ENCODE measurements at regions not wholly inside any gene's neighbourhood (a gene's known extent, or its start where the extent isn't known, plus 50 kb on each side); places are given as distances from the start of the nearest gene placed in this dataset.

DNA sequence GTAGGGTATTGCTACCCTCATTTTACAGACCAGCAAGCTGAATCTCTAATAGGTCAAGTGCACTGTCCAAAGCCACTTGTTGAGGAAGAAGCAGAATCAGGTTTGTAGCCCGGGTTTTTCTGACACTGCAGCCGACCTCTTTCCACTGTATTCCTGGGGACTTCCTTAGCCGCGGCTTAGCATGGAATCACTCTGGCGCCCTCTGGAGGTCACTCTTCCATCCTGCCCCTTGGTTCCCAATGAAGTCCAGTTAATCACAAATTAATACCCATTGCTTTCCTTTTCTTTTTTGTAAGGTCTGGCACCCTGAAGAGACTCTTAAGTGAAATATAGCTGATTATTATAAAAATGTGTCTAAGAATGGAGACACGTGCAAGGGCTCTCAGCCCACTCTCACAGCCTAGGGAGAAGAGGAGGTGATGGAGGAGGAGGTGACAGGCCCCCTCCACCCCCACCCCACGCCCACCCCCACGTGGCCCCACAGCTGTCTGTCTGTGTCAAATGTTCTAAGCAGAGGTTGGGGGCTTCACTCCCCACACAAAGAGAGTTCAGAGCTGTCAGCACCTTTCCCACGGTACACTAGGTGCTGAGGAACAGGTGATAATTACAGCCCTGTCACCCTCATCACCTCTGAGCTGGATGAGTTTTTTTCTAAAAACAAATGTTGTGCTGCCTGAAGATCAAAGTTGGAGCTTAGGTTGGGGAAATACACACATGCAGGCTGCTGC lies 57.7 kb upstream of the DRD2 start:
- no peak overlapping the region for H3K4me3 ChIP-seq (ENCODE audit: low read depth, low read length)
- DNase-seq (ENCODE audit: low read depth), result peak; percentile 13
- TF ChIP-seq CTCF (conservative IDR thresholded peaks at IDR 0.05; ENCODE audit: low read depth, low read length), result peak; percentile 97

DNA sequence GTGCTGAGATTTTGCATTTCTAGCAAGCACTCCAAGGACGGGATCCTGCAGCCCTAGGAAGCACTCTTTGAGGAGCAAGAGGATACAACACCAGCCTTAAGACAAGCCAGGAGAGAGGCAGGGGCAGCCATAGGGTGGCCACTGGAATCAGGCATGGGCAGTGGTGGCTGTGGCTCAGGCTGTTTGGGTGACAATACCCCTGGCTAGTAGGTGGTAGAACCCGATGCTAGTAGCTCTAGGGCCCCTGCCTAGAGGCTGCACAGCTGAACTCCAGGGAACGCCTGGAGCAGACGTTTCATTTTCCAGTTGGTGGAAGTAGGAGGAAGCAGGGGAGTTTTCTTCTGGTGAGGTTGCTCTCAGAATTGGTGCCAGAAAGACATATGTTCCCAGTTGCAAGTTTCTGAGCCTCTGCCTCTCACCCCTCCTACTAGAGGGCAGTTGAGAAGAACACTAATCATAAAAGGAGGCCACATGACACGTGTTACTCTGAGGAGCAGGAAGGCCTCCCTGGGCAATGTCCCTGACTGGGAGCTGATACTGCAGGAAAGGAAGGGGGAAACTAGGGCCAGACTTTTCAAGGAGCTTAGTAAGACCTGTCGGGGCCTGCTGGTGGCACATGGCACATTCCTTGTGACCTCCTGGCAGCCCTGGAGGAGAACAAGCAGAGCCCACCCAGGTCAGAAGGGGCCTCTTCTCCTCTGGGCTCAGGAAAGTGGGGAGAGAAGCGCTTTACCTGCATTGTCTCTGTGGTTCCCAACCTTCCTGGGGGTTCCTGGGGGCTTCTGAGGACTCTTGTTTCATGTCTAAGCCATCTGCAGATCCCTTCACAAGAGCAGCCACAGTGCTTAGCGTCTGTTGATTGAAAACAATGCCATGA lies 56.6 kb upstream of the DRD2 start:
- no peak for TF ChIP-seq CTCF (conservative IDR thresholded peaks at IDR 0.05; ENCODE audit: low read depth, low read length)
- no peak overlapping the region for H3K4me3 ChIP-seq (ENCODE audit: low read depth, low read length)
- no peak for DNase-seq (ENCODE audit: low read depth)

- H3K4me3 ChIP-seq (ENCODE audit: low read depth, low read length), result no peak overlapping the region
- no peak for TF ChIP-seq CTCF (conservative IDR thresholded peaks at IDR 0.05; ENCODE audit: low read depth, low read length)
- no peak for DNase-seq (ENCODE audit: low read depth)
Observed at GRCh38 chr11:113531083-113531482, 55.9 kb upstream of the DRD2 start.

GRCh38 chr11:113529606-113530005 lies 54.4 kb upstream of the DRD2 start:
- DNase-seq (ENCODE audit: low read depth), result no peak
- no peak for TF ChIP-seq CTCF (conservative IDR thresholded peaks at IDR 0.05; ENCODE audit: low read depth, low read length)
- no peak overlapping the region for H3K4me3 ChIP-seq (ENCODE audit: low read depth, low read length)

DNA sequence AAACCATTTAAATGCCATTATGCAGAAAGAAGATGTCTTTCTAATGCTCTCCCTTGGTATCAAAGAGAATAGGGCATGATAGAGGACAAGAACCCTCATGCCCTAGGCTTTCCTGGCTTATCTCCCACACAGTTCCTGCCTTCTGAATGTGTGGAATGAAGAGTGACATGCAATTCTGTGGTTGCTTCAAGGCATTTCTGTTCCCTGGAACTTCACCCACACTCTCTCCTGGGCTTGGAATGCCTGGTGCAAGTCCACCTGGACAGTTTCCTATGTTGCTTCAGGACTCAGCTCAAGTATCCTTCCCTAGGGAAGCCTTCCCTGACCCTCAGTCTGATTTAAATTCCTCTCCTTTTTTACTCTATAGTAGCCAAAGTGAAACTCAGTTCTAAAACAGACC lies 53.8 kb upstream of the DRD2 start:
- no peak for TF ChIP-seq CTCF (conservative IDR thresholded peaks at IDR 0.05; ENCODE audit: low read depth, low read length)

DNA sequence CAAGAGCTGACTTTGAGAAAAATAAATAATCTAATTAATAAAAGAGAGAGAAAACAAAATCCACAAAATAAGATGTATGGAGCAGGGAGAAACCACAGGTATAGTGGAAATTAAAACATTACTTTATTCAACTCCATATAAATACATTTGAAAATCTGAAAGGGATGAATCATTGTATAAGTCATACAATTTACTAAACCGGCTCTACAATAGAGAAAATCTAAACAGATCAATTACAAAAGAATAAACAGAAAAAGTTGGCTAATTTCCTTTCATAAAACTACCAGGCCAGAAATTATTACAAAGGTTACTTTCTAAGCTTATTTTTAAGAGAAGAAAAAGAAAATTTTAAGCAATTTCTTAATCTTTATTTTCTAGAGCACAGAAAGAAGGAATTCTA lies 51.3 kb upstream of the DRD2 start:
- no peak for TF ChIP-seq CTCF (conservative IDR thresholded peaks at IDR 0.05; ENCODE audit: low read depth, low read length)
- no peak overlapping the region for H3K4me3 ChIP-seq (ENCODE audit: low read depth, low read length)
- DNase-seq (ENCODE audit: low read depth), result no peak

More for the DNA sequence above, 53.8 kb upstream of the DRD2 start:
- H3K4me3 ChIP-seq (ENCODE audit: low read depth, low read length), result no peak overlapping the region
- DNase-seq (ENCODE audit: low read depth), result no peak
